GM19025 (cell line): ENCODE measurements at regions not wholly inside any gene's neighbourhood (a gene's known extent, or its start where the extent isn't known, plus 50 kb on each side); places are given as distances from the start of the nearest gene placed in this dataset.

Experiments
- ATAC-seq: cut with Tn5 transposase; IDR thresholded peaks from one replicate; pipeline ENCODE4 v1.9.1; 2021; ENCODE audit warnings: mild to moderate bottlenecking, low read depth, moderate library complexity; ENCODE audit not compliant: unreplicated experiment

DNA sequence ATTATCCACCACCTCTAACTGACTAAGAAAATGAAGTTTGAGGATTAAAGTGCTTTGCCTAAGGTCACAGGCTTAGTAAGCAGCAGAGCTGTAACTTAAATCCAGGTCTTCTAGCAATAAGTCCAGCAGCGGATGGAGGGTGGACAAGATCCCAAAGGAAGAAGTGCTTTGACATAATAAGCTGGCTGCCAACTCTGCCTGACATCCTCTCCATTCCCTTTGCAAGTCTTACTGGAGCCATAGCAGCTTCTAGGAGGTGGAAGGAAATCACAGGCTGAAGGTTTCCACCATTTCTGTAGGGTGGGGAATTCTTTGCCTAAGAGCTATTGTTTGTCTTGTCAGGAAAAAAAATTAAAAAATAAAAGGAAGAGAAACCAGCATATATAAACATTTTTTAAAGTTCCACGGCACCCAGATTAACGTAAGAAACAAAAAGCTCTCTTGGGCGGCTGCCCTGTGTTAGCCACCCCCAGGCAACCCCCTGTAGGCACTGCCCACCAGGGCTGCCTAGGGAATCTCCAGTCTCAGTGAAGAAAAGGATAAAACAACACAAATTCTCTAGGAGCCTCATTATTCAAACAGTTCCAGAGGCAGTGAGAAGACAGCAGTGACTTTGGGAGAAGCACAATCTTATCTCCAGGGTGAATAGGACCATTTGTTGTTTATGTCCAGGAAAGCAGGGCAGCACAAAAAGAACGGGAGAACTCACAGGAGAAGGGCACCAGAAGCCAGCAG is 380.8 kb upstream of the CADM1 start:
- ATAC-seq, result no peak

DNA sequence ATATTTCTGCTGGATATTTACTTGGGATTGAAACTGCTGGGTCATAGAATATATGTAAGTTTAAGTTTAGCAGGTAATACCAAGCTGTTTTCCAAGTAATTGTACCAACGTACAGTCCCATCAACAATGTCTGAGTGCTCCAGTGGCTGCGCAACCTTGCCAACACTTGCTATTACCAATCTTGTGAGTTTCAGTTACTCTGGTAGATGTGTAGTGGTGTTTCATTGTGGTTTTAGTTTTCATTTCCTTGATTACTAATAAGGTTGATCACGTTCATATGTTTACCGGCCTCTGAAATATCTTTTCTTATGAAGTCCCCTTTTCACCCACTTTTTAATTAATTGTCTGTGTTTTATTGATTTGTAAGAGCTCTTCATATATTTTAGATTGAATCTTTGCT is 370.6 kb upstream of the CADM1 start:
- ATAC-seq, result peak; percentile 68

DNA sequence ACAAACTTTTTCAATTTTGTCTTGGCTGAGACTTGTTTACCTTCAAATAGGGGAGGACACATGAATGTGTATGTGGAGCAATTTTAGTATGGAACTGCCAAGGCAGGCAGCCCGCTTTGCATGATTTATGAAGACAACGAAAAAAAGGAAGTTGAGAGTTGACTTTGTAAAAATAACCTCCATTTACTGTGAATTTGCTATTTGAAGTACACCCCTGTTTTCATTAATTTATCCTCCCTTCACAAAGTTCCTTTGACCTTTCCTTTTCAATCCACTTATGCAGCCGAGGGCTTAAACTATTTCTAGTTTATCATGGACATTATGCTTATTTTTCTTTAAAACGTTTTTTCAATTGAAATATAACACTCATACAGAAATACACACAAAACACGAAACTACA is 369.6 kb upstream of the CADM1 start:
- ATAC-seq, result no peak

DNA sequence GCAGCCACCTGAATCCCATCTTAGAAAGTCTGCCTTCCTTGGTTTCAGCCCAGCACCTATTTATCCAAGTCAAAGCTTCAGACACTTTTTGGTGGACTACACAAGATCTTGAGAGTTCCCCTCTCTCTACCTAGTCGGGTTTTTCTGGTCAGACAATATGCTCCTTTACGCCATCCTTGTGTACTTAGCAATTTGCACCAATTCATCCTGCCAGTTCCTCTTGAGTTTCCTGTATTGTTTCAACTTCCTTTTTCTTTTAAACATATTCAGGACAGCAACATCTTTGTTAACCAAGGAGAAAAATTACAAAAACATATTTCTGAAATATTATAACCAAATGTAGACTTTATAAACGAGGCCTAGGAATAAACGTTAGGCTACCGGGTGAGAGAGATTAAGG is 368.2 kb upstream of the CADM1 start:
- ATAC-seq, result no peak

DNA sequence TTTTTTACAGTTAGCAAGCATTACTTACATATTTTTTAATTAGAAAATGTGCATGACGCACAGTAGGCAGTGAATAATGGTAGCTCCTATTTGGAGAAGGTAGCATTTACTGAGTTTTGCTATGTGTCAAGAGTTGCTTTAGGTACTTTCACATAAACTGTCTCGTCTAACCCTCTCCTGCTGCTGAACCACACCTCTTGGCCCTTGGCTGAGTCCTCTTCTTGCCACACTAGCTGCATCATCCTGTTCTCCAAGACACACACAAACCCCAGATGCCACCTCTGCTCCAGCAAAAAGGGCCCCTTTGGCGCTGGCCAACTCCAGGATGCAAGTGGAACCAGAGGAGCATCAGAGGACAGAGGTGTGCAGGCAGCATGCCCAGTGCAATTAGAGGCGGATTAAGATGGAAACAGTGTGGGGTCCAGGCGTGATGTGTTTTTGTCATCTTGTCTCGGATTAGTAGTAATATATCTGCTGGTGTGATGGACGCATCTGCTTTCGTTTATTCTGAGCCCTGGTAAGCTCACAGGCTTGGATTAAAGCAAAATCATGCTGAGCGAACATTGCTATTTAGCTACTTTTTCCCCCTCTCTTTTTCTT is 367.0 kb upstream of the CADM1 start:
- ATAC-seq, result no peak

DNA sequence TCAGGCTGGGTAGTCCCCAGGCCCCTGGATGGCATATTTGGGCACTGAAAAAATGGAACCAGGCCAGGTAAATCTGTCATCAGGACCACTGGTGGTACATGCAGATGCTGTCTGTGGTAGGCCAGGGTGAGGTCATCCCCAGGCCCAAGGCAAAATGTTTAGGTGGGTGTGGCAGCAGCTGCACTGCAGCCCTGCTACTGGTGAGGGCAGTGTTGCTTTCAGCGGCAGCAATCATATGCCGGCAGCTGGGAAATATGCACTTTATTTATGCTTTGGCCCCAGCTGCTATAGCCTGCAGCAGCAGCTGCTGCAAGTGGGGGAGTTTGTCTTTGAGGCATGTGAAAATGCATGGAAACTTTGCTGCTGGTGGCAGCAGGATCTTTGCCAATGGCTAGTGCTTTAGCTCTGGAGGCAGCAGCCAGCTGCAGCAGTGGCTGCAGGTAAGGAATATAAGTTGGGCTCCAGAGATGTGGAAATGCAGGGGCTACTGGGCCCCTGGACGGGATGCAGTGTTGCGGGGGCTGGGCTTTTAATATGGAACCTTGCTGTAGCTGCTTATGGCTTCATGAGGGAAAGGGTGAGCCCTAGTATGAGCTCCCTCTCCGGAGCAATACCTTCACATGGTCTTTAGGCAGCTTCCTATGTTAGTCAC is 365.7 kb upstream of the CADM1 start:
- ATAC-seq, result peak; percentile 66

DNA sequence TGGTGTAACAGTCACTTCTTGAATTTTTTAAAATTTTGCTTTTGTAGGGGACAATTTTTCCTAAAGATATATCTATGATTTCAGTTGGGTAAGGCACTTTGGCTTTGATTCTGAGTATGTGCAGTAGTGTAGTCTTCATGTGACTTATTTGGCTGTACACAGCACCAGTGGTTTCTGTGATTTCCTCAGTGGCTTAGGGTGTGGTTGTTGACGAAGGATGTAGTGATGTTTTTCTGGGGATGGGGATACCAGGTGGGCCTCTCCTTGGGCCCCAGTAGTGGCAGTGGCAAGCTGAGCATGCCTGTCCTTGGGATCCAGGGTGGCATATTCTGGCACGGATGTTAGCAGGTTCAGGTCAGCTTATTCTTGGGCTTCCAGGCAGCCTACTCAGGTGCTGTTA is 364.9 kb upstream of the CADM1 start:
- no peak for ATAC-seq

DNA sequence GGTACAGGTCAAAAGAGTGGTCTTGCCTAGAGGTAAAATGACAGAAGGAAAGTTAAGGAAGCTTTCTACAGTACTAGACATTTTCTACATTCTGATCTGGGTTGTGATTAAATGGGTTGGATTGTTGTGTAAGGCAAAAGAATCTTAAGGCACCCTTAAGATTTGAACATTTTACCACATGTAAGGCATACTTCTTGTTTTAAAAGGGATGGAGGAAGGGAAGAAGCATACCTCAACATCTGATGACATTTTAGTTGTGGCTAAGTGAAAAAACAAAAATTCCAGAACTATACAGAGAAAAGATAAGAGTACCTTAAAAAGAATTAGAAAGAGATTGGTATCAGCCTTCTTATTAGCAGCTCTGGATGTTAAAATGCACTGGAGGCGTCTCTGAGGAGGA is 356.0 kb upstream of the CADM1 start:
- ATAC-seq, result no peak

DNA sequence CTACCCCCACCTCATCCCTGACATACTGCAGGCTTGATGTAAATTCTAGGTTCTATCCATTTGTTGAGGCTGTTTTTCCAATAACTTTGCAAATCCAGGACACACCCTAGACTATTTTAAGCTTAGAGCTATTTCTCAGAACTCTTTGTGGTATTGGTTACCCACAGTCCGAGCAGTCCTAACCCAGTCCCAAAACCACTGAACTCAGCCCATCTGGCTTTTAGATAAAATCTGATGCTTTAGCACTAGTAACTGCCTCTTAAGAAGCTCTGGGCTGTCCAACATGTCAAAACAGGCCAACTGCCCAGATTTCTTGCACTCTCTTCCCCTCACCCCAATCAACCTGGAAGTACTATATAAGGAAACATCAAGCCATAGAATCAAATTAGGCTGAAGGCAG is 344.4 kb upstream of the CADM1 start:
- ATAC-seq, result no peak

DNA sequence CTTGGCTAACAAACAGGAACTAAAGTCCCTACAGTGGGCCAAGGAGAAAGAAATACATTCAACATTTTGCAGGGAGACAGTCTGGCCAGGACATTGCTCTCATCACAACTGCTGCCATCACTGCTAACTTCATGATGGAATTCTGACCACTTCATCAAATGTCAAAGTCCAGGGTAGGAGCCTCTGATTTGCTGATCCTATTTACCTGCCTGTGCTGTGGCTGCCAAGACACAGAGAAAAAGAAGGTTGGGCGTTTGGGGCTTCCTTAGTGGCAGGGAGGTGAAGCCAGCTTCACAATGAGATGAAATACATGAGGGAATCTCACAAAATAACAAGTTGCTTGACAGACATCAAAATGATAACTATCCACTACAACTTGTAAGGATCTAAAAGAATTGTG is 343.9 kb upstream of the CADM1 start:
- no peak for ATAC-seq

DNA sequence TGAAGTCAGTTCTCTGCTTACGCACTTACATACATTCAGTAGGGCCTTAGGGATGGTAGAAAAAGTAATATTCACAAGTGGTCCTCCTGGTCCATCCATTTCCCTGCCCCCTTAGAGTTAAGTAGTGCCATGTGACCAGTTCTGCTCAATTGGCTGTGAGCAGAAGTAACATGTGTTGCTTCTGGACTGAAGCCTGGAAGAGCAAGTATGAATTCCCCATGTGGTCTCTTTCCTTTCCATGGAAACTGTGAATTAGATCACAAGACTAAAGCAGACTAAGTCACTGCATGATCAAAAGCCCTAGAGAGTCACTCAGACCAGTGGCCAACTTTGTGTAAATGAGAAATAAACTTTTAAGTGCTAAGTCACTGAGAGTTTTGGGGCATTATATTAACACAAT is 341.7 kb upstream of the CADM1 start:
- ATAC-seq, result no peak

DNA sequence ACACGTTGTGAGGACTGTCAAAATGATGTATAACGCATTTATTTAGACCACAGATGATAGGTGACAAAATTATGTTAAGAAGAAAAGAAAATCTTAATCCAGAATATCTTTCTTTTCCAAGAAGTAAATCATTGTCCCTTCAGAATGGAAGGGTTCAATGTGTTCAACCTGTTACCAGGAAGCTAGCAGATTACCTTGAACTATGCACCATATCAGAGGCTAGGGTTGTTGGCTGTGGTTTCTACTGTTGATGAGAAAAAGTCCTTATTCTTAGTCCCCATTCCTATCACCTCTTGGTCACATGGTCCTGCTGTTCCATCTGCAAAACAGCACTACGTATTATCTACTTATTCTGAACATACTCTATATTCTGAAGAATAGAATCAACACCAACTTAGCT is 339.5 kb upstream of the CADM1 start:
- no peak for ATAC-seq

DNA sequence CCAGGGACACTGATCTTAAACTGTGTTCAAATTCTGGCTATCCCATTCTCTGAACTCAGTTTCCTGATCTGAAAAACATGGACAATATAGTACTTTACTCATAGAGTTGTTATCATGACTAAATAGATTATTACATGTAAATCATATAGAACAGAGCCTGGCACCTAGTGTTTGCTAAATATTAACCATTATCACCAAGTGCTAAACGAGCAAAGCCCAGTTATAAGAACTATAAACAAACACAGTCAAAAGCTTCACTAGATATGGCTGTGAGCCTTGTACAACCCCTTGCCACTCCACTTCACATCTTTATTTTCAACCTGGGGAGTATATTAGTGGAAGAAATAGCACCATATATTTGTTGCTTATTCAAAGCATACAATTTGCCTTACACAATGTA is 338.9 kb upstream of the CADM1 start:
- no peak for ATAC-seq

DNA sequence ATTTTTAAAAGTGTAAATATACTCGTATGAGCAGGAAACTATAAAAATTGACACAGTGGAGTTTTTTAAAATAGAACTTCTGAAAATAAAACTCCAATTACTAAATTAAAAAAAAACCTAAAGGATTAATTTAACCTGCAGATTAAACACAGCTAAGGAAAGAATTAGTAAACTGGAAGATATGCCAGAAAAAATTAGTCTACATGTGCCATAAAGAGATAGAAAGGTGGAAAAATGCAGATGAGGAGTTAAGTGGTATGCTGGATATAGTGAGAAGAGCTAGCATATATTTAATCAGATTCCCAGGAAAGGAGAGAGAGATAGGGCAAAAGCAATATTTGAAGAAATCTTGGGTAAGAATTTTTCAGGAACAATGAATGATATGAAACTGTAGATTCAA is 315.8 kb upstream of the CADM1 start:
- ATAC-seq, result no peak

DNA sequence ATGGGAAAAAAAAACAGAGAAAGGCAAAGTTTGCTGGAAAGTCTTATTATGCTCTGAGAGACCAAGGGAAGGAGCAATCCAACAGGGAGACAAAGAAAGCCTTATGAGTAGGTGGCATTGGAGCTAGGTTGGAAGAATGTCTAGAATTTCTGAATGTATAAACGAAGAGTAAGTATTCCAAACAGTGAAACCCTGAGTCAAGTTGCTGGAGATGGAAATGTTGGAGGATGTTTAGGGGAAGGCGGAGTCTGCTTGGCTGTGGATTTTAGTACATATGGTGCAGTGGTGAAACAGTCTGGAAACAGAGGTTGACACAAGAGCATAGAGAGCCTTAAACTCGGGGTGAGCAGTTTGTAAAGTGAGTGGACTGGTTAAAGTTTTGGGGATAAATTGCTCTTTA is 314.8 kb upstream of the CADM1 start:
- ATAC-seq, result no peak

DNA sequence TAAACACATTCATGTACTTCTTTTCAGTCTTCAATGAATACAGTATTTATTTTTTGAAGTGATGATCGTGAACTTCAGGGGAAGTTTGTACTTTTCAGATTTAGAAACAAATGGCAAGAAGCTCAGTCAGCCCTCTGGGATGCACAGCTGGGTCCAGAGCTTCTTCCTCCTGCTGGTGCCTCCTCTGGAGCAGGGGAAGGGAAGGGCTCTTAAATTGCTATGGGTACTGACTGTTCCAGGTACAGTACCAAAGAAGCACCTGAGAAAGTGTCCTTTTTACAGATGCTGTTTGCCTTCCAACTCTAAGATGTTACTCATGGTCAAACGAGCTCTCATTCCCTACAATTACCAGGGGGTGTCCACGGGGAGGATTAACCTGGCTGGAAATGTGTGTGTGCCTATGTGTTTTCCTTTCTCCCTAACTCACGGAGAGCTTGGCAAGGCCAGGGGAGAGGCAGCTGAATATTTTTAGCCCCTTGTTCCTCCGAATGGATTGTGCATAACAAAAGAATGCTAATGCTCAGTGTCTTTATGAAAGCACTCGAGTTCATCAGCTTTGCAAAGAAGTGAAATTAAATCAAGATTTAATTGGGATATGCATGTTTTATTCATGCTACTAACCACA is 313.7 kb upstream of the CADM1 start:
- no peak for ATAC-seq

DNA sequence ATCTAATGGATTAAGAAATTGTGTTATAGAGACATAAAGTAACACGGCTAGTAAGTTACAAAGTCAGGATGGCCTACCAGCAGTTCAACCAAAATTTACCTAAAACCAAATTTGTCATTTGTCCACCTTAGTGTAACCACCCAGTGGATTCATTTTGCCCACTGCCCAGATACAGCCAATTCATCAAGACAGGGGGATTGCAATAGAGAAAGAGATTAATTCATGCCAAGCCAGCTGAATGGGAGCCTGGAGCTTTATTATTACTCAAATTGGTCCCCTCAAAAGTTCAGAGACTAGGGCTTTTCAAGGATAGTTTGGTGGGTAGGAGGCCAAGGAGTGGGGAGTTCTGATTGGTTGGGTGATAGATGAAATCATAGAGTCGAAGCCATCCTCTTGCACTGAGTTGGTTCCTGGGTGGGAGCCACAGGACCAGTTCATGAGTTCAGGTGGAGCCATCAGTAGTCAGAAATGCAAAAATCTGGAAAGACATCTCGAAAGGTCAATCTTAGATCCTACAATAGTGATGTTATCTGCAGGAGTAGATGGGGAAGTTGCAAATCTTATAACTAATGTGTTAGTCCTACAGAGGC is 304.2 kb upstream of the CADM1 start:
- ATAC-seq, result no peak

DNA sequence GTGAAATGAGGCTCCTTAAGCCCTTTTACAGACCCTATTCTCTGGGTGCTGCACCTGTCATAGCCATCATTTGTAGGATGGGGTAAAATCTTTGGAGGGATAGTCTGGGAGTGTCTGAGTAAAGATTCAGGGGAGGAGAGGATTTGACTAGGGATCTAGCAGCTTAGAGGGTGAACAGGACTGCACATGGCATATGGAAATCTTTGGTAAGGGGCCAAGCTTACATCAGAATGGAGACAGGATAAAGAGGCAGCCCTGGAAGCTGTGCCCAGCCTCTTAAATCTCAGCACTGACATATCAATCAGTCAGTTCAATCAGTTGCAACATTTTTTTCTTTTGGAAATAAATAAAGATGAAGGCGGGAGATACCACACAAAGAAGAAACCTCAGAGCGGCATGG is 301.8 kb upstream of the CADM1 start:
- ATAC-seq, result no peak

DNA sequence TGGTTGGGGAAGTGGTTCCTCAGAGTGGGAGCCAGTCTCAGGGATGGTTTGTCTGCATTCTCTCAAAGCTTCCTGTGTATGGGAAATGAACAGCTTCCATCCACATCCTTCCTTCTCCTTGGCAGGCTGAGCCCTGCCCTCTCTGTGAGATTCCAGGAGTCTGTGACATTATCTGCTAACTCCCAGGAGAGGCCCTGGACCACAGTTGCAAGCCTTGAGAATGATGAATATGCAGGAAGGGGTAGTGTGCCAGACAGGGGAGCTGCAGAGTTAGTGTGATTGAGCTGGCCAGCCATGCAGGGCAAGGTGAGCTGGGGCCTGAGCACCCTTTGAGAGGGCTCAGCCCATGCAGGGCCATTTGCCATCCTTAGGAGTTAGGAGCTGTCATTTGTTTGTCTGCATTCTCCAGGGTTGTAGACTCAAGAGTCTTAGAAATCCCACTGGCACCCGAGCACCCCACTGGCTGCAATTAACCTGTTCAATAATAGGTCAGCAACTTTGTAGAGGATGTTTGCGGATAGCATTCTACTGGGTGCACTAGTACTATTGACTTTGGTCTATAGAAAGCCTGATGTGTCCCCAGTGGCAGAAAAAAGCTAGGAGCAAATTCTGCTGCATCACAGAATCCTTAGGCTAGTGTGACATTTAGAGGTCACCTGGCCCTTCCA is 299.0 kb upstream of the CADM1 start:
- no peak for ATAC-seq

DNA sequence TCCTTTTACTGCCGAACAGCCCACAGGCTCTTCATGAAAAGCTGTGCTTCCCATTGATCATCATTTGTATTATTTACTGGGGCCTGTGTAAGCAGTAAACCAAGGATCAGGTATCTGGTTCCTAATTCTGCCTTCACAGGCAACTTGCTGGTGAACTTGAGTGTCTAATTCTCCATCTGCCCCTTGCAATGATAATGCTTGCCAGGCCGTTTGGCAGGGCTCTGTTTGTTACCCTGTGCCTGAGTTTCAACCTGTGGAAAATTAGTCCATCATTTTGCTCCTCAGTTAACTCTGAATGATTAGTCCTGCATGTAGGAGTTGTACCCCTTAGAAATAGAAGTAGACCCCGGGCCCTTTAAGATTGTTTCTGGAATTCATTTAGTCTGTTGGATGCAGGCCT is 298.4 kb upstream of the CADM1 start:
- no peak for ATAC-seq

DNA sequence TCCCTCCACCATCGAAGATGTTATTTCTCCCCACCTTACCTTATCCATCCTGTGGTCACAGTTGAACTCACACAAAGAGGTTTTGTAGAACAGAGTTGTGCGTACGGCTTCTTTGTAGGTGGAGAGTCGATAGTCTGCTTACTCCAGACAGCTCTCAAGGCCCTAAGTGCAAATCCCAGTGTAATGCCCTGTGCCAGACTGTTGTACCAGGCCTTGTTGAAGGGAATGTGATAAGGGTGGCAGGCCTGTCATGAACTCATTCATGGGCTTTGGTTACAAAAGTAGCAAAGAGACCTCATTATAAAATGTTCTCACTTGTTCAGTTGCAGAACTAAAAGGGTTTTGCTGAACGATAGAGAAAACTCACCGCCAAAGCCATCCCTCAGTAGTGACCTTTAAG is 288.7 kb upstream of the CADM1 start:
- no peak for ATAC-seq
